Dermis blood vessel endothelial cell (primary cell): ENCODE measurements at regions not wholly inside any gene's neighbourhood (a gene's known extent, or its start where the extent isn't known, plus 50 kb on each side); places are given as distances from the start of the nearest gene placed in this dataset.
"Not testable (repeated sequence)": the region's sequence is repeated elsewhere in the genome, so short reads cannot be mapped to it uniquely, and the experiment has no call there.

Experiments used
- DNase-seq: peaks from one replicate; pipeline ENCODE4 v3.0.0; 2010

- DNase-seq: no peak
These were observed 185.4 kb upstream of the SLC24A3 start for GRCh38 chr20:19026901-19027644.

- DNase-seq: no peak
These were observed 184.5 kb upstream of the SLC24A3 start for GRCh38 chr20:19027971-19028370.

GRCh38 chr20:19041787-19042186 lies 170.7 kb upstream of the SLC24A3 start:
- no peak for DNase-seq

GRCh38 chr20:19045371-19045770 lies 167.1 kb upstream of the SLC24A3 start:
- DNase-seq: no peak

- no peak for DNase-seq
These were observed 165.1 kb upstream of the SLC24A3 start for GRCh38 chr20:19047040-19047950.

GRCh38 chr20:19047951-19048296 lies 164.5 kb upstream of the SLC24A3 start:
- no peak for DNase-seq

GRCh38 chr20:19048995-19049501 lies 163.4 kb upstream of the SLC24A3 start:
- DNase-seq: no peak

GRCh38 chr20:19049514-19049913 lies 162.9 kb upstream of the SLC24A3 start:
- DNase-seq: no peak

- DNase-seq: no peak
These were observed 155.5 kb upstream of the SLC24A3 start for GRCh38 chr20:19056909-19057308.

GRCh38 chr20:19064788-19065187 lies 147.7 kb upstream of the SLC24A3 start:
- not testable (repeated sequence) for DNase-seq

- no peak for DNase-seq
These were observed 144.5 kb upstream of the SLC24A3 start for GRCh38 chr20:19067986-19068385.

- no peak for DNase-seq
These were observed 142.4 kb upstream of the SLC24A3 start for GRCh38 chr20:19070026-19070425.

- DNase-seq: no peak
These were observed 141.6 kb upstream of the SLC24A3 start for GRCh38 chr20:19070681-19071445.

GRCh38 chr20:19071446-19071725 lies 141.1 kb upstream of the SLC24A3 start:
- no peak for DNase-seq

- DNase-seq: no peak
These were observed 140.4 kb upstream of the SLC24A3 start for GRCh38 chr20:19071902-19072498.

- no peak for DNase-seq
These were observed 139.5 kb upstream of the SLC24A3 start for GRCh38 chr20:19072988-19073387.

- DNase-seq: no peak
These were observed 138.7 kb upstream of the SLC24A3 start for GRCh38 chr20:19073584-19074218.

- no peak for DNase-seq
These were observed 138.1 kb upstream of the SLC24A3 start for GRCh38 chr20:19074356-19074755.

GRCh38 chr20:19074828-19075516 lies 137.5 kb upstream of the SLC24A3 start:
- DNase-seq: no peak

GRCh38 chr20:19077370-19078220 lies 134.8 kb upstream of the SLC24A3 start:
- no peak for DNase-seq
